MM.1S (cell line): ENCODE measurements at regions not wholly inside any gene's neighbourhood (a gene's known extent, or its start where the extent isn't known, plus 50 kb on each side); places are given as distances from the start of the nearest gene placed in this dataset.

Source experiments
- DNase-seq: peaks from one replicate; pipeline ENCODE4 v3.0.0-alpha.2; 2015
- H2AFZ ChIP-seq: fragments of 300-600 bp; sonication (generic); 2 replicates; pipeline ENCODE4 v1.6.0; 2016; ENCODE audit warnings: antibody characterized with exemption, low read length
- H3F3A ChIP-seq: fragments of 300-600 bp; sonication (generic); 2 replicates; pipeline ENCODE4 v1.6.1; 2016; ENCODE audit warnings: mild to moderate bottlenecking, antibody characterized with exemption, low read length, moderate library complexity, mixed read lengths; ENCODE audit not compliant: insufficient read depth
- H3K27ac ChIP-seq: fragments of 300-600 bp; sonication (generic); 2 replicates; pipeline ENCODE4 v1.5.1; 2016; ENCODE audit warnings: mild to moderate bottlenecking, low read length
- H3K27me3 ChIP-seq: fragments of 300-600 bp; sonication (generic); replicated peaks from 2 replicates; pipeline ENCODE4 v1.6.0; 2016; ENCODE audit warnings: low read length; ENCODE audit not compliant: insufficient read depth
- H3K36me3 ChIP-seq: fragments of 300-600 bp; sonication (generic); replicated peaks from 2 replicates; pipeline ENCODE4 v1.6.1; 2016; ENCODE audit warnings: mild to moderate bottlenecking, low read length, mixed read lengths; ENCODE audit not compliant: insufficient read depth
- H3K4me1 ChIP-seq: fragments of 300-600 bp; sonication (generic); 2 replicates; pipeline ENCODE4 v1.6.1; 2016; ENCODE audit warnings: low read length, mixed read lengths
- H3K4me2 ChIP-seq: fragments of 300-600 bp; sonication (generic); 2 replicates; pipeline ENCODE4 v1.6.0; 2016; ENCODE audit warnings: low read depth, low read length
- H3K4me3 ChIP-seq: fragments of 300-600 bp; sonication (generic); 2 replicates; pipeline ENCODE4 v1.5.1; 2016; ENCODE audit warnings: low read length, mixed read lengths
- H3K79me2 ChIP-seq: fragments of 300-600 bp; sonication (generic); 2 replicates; pipeline ENCODE4 v1.6.1; 2016; ENCODE audit warnings: mixed run types, low read length, mixed read lengths
- H3K9ac ChIP-seq: fragments of 300-600 bp; sonication (generic); 2 replicates; pipeline ENCODE4 v1.6.1; 2016; ENCODE audit warnings: low read length, mixed read lengths
- H3K9me2 ChIP-seq: fragments of 300-600 bp; sonication (generic); replicated peaks from 2 replicates; pipeline ENCODE4 v1.6.1; 2016; ENCODE audit warnings: mild to moderate bottlenecking, low read length, mixed read lengths; ENCODE audit not compliant: insufficient read depth
- H3K9me3 ChIP-seq: fragments of 300-600 bp; sonication (generic); replicated peaks from 2 replicates; pipeline ENCODE4 v1.6.1; 2016; ENCODE audit warnings: mild to moderate bottlenecking, low read length, mixed read lengths; ENCODE audit not compliant: insufficient read depth
- H4K20me1 ChIP-seq: fragments of 300-600 bp; sonication (generic); 2 replicates; pipeline ENCODE4 v1.6.1; 2016; ENCODE audit warnings: mild to moderate bottlenecking, low read length, moderate library complexity, mixed read lengths; ENCODE audit not compliant: insufficient read depth
- CTCF ChIP-seq: fragments of 300-600 bp; sonication (generic); IDR thresholded peaks from 2 replicates; pipeline ENCODE4 v1.5.1; 2016; ENCODE audit warnings: antibody characterized with exemption, low read length, mixed read lengths
- EZH2 ChIP-seq: fragments of 300-600 bp; sonication (generic); optimal IDR thresholded peaks from 2 replicates; pipeline ENCODE3; 2017; ENCODE audit warnings: low read depth, mild to moderate bottlenecking, antibody characterized with exemption, low read length, mixed read lengths
- EZH2phosphoT487 ChIP-seq: fragments of 300-600 bp; sonication (generic); IDR thresholded peaks from 2 replicates; pipeline ENCODE4 v1.6.1; 2018; ENCODE audit warnings: antibody characterized with exemption, low read length

DNA sequence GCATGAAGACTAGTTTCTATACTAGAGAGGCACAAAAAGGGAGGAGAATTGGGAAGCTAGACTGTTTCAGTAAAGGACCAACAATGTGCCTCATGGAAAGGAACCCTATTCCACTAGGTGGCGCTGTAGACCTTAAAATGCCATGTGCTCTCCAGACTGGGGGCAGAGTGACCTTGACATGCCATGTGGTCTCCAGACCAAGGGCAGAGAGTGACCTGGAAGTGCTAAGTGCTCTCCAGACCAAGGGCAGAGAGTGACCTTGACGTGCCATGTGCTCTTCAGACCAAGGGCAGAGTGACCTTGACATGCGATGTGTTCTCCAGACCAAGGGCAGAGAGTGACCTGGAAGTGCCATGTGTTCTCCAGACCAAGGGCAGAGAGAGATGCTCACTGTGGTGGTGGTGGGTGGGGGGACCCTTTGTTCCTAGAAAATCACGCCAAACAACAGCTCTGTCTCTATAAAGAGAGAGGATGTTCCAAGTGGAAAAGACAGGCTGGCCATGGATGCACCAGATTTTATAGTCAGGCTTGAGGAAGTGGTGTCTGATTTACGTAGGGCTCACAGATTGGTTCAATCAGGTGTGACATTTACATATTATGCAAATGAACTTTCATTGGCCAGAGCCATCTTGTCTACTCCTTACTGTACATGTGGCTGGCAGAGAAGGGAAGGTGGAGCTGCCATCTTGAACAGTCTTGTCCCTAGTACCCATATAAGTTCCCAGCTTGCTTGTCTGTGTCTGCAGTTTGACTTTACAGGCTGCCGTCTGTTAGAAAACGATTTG lies 344.0 kb upstream of the DDX18 start:
- H2AFZ ChIP-seq, result peak overlapping the region; percentile 61
- TF ChIP-seq EZH2 (no peak), EZH2phosphoT487 (no peak), CTCF (peak; percentile 69)

GRCh38 chr2:117481608-117482007 lies 332.9 kb upstream of the DDX18 start:
- Histone ChIP-seq H3K27me3 (no peaks in the 10 kb centered on the region), H3K27ac (no peak overlapping the region), H3K9ac (no peak overlapping the region), H3K79me2 (no peaks in the 10 kb centered on the region), H3K9me2 (no peaks in the 10 kb centered on the region), H3F3A (no peaks in the 10 kb centered on the region), H3K4me2 (no peak overlapping the region), H2AFZ (no peak overlapping the region), H3K9me3 (no peaks in the 10 kb centered on the region), H3K4me1 (no peaks in the 10 kb centered on the region), H3K4me3 (no peak overlapping the region), H4K20me1 (no peaks in the 10 kb centered on the region), H3K36me3 (no peaks in the 10 kb centered on the region)
- DNase-seq, result no peak
- TF ChIP-seq EZH2phosphoT487 (no peak), CTCF (no peak), EZH2 (no peak)

More for the DNA sequence above, 344.0 kb upstream of the DDX18 start:
- Histone ChIP-seq H3F3A (no peaks in the 10 kb centered on the region), H4K20me1 (no peaks in the 10 kb centered on the region), H3K4me1 (no peaks in the 10 kb centered on the region), H3K9ac (no peak overlapping the region), H3K9me2 (no peaks in the 10 kb centered on the region), H3K4me2 (no peak overlapping the region), H3K36me3 (no peaks in the 10 kb centered on the region), H3K27me3 (no peaks in the 10 kb centered on the region), H3K27ac (no peak overlapping the region), H3K9me3 (no peaks in the 10 kb centered on the region), H3K4me3 (no peak overlapping the region), H3K79me2 (no peaks in the 10 kb centered on the region)
- peak; percentile 64 for DNase-seq

DNA sequence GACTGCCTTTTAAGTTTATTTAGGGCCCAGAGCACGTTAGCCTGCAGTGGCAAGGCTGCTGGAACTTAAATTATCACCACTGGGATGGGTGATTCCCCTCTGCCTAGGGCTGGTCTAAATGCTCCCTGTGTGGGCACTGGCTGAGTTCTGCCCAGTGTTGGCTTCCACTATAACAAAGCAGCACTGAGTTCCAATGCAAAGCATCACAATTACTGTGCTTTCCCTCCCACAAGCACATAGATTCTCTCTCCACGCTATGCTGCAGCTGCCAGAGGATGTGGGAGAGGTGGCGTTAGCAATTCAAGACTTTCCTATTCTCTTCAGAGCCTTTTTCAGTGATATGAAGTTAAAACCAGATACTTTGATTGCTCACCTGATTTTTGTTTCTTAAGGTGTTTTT lies 328.9 kb upstream of the DDX18 start:
- no peak for DNase-seq
- H3K27me3 ChIP-seq, result no peaks in the 10 kb centered on the region
- no peaks in the 10 kb centered on the region for H3K9me2 ChIP-seq
- no peak overlapping the region for H3K4me2 ChIP-seq
- H3K4me1 ChIP-seq, result no peaks in the 10 kb centered on the region
- no peaks in the 10 kb centered on the region for H3K36me3 ChIP-seq
- H3K9ac ChIP-seq, result no peak overlapping the region
- H3K9me3 ChIP-seq, result no peaks in the 10 kb centered on the region
- H3K79me2 ChIP-seq, result no peaks in the 10 kb centered on the region
- TF ChIP-seq EZH2, result no peak
- TF ChIP-seq EZH2phosphoT487, result no peak
- TF ChIP-seq CTCF, result no peak
- H3K4me3 ChIP-seq, result no peak overlapping the region
- H2AFZ ChIP-seq, result no peak overlapping the region
- H3F3A ChIP-seq, result no peaks in the 10 kb centered on the region
- no peak overlapping the region for H3K27ac ChIP-seq
- no peaks in the 10 kb centered on the region for H4K20me1 ChIP-seq
